Chondrocyte (in vitro differentiated cells): ENCODE measurements at regions not wholly inside any gene's neighbourhood (a gene's known extent, or its start where the extent isn't known, plus 50 kb on each side); places are given as distances from the start of the nearest gene placed in this dataset.

Experiments used
- DNase-seq: peaks from one replicate; pipeline ENCODE4 v3.0.0; 2021; ENCODE audit warnings: mixed read lengths, low spot score
- H3K27ac Mint-ChIP-seq: one replicate; pipeline ENCODE4 v1.8.0; 2021; ENCODE audit warnings: mild to moderate bottlenecking, moderate library complexity, mixed read lengths; ENCODE audit not compliant: unreplicated experiment
- H3K27me3 Mint-ChIP-seq: 2 replicates; pipeline ENCODE4 v1.8.0; 2021; ENCODE audit warnings: low read depth, mixed read lengths
- H3K36me3 Mint-ChIP-seq: 2 replicates; pipeline ENCODE4 v1.8.0; 2021; ENCODE audit warnings: low read depth, mixed read lengths
- H3K4me1 Mint-ChIP-seq: 2 replicates; pipeline ENCODE4 v1.8.0; 2021; ENCODE audit warnings: low read depth, mild to moderate bottlenecking, mixed read lengths
- H3K4me3 Mint-ChIP-seq: one replicate; pipeline ENCODE4 v1.8.0; 2021; ENCODE audit warnings: mild to moderate bottlenecking, moderate library complexity, mixed read lengths; ENCODE audit not compliant: unreplicated experiment
- H3K9me3 Mint-ChIP-seq: 2 replicates; pipeline ENCODE4 v1.8.0; 2021; ENCODE audit warnings: low read depth, mixed read lengths
- CTCF ChIP-seq: fragments of 200-600 bp; sonication (generic); IDR thresholded peaks from 2 replicates; pipeline ENCODE4 v1.5.0; 2021; ENCODE audit warnings: antibody characterized with exemption, mild to moderate bottlenecking, moderate library complexity

- Mint-ChIP-seq H3K4me1 (peaks cover 6% of the 10 kb centered on the region), H3K27ac (no peak overlapping the region), H3K27me3 (peaks cover 3% of the 10 kb centered on the region), H3K36me3 (no peaks in the 10 kb centered on the region), H3K9me3 (peaks cover 6% of the 10 kb centered on the region), H3K4me3 (no peak overlapping the region)
- no peak for DNase-seq
- no peak for TF ChIP-seq CTCF
Measured at GRCh38 chrX:6432226-6432625, 102.7 kb downstream of the VCX3A start.

- Mint-ChIP-seq H3K4me3 (no peak overlapping the region), H3K36me3 (no peaks in the 10 kb centered on the region), H3K9me3 (peaks cover 8% of the 10 kb centered on the region), H3K4me1 (no peaks in the 10 kb centered on the region), H3K27ac (no peak overlapping the region), H3K27me3 (no peaks in the 10 kb centered on the region)
- DNase-seq = no peak
- no peak for TF ChIP-seq CTCF
Measured at GRCh38 chrX:6407542-6407941, 127.4 kb downstream of the VCX3A start.

- Mint-ChIP-seq H3K4me3 (no peak overlapping the region), H3K9me3 (peaks cover 24% of the 10 kb centered on the region), H3K27me3 (no peaks in the 10 kb centered on the region), H3K4me1 (no peaks in the 10 kb centered on the region), H3K27ac (no peak overlapping the region), H3K36me3 (no peaks in the 10 kb centered on the region)
- DNase-seq = no peak
- no peak for TF ChIP-seq CTCF
Measured at GRCh38 chrX:6386837-6387236, 148.1 kb downstream of the VCX3A start.

GRCh38 chrX:6384921-6385320, 150.0 kb downstream of the VCX3A start:
- no peak for DNase-seq
- H3K4me1 Mint-ChIP-seq = no peaks in the 10 kb centered on the region
- no peak for TF ChIP-seq CTCF
- H3K36me3 Mint-ChIP-seq = no peaks in the 10 kb centered on the region
- H3K27ac Mint-ChIP-seq = no peak overlapping the region
- H3K4me3 Mint-ChIP-seq = no peak overlapping the region
- no peaks in the 10 kb centered on the region for H3K27me3 Mint-ChIP-seq
- H3K9me3 Mint-ChIP-seq = peaks cover 24% of the 10 kb centered on the region

- Mint-ChIP-seq H3K4me3 (no peak overlapping the region), H3K27me3 (no peaks in the 10 kb centered on the region), H3K27ac (no peak overlapping the region)
Measured at GRCh38 chrX:6384371-6384770, 150.5 kb downstream of the VCX3A start.

More at GRCh38 chrX:6384371-6384770, 150.5 kb downstream of the VCX3A start:
- no peak for TF ChIP-seq CTCF
- no peak for DNase-seq
- H3K9me3 Mint-ChIP-seq = peaks cover 23% of the 10 kb centered on the region
- no peaks in the 10 kb centered on the region for H3K36me3 Mint-ChIP-seq
- no peaks in the 10 kb centered on the region for H3K4me1 Mint-ChIP-seq
